Tibial artery (tissue), 4 donors: ENCODE measurements at regions not wholly inside any gene's neighbourhood (a gene's known extent, or its start where the extent isn't known, plus 50 kb on each side); places are given as distances from the start of the nearest gene placed in this dataset.

Experiments used
- DNase-seq, 2 donors: peaks; one replicate each; pipeline ENCODE4 v3.0.0-alpha.2; 2019
- H3K27ac ChIP-seq, 2 donors: fragments of 200-600 bp; sonication (generic) in 1 of 2; 1 replicate in 1 of 2; 2 replicates in 1 of 2; pipeline ENCODE4 v1.5.1; 2018 to 2019; ENCODE audit warnings: mild to moderate bottlenecking in 1 of 2
- H3K27me3 ChIP-seq, 2 donors: fragments of 200-600 bp; sonication (generic) in 1 of 2; one replicate each; pipeline versions ENCODE4 v1.5.1 to v1.6.0; 2016 to 2019
- H3K36me3 ChIP-seq, 3 donors: fragments of 200-600 bp; sonication (generic) in 2 of 3; one replicate each; pipeline ENCODE4 v1.5.1; 2016 to 2019; ENCODE audit warnings: mild to moderate bottlenecking in 2 of 3
- H3K4me1 ChIP-seq, 4 donors: fragments of 200-600 bp; sonication (generic) in 2 of 4; 1 replicate in 3 of 4; 2 replicates in 1 of 4; pipeline ENCODE4 v1.5.1; 2016 to 2019
- H3K4me3 ChIP-seq, 2 donors: fragments of 200-600 bp; sonication (generic) in 1 of 2; 1 replicate in 1 of 2; 2 replicates in 1 of 2; pipeline ENCODE4 v1.5.1; 2018 to 2019; ENCODE audit warnings: mild to moderate bottlenecking in 2 of 2
- H3K9me3 ChIP-seq, 3 donors: fragments of 200-600 bp; sonication (generic) in 1 of 3; one replicate each; pipeline ENCODE4 v1.5.1; 2016 to 2019
- CTCF ChIP-seq, 2 experiments: fragments of 200-600 bp in 1 of 2; fragments of 450-650 bp in 1 of 2; IDR thresholded peaks; one replicate each; pipeline ENCODE4 v1.5.1; 2017 to 2019; ENCODE audit warnings: antibody characterized with exemption in 2 of 2, mild to moderate bottlenecking in 1 of 2, moderate library complexity in 1 of 2
- intact Hi-C: fragments of 100-400 bp; cut with DNase I; formaldehyde crosslinking; loops from one replicate; pipeline ENCODE4 v1.15.0; 2023; ENCODE audit warnings: low total_unique reads

- no peaks in the 10 kb centered on the region for H3K27me3 ChIP-seq
- DNase-seq, result no peak
- intact Hi-C loops, result no loop called here
- H3K27ac ChIP-seq, result no peak overlapping the region
- no peak overlapping the region for H3K4me3 ChIP-seq
- no peak for TF ChIP-seq CTCF (IDR thresholded peaks at IDR 0.05)
- H3K4me1 ChIP-seq, result no peaks in the 10 kb centered on the region
- no peaks in the 10 kb centered on the region for H3K36me3 ChIP-seq
- no peaks in the 10 kb centered on the region for H3K9me3 ChIP-seq
Observed at GRCh38 chr16:56013962-56014552, 138.9 kb upstream of the CES5A start.

DNA sequence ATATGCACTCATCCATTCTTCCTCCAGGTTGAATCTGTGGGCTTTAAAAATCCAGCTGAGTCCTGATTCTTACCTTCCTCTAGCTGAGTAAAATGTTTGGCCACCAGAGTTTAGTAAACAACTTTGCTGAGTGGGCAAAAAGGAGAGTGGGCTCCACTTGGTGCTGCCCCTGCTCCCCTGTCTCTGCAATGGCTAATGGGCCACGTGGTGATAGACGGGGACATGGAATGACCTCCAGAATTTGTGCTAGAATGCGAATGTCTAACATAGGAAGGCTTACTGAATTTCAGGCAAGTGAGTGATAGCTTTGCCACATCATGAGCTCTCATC lies 137.3 kb upstream of the CES5A start:
- Histone ChIP-seq H3K9me3 (no peaks in the 10 kb centered on the region), H3K27ac (no peak overlapping the region), H3K4me1 (no peaks in the 10 kb centered on the region), H3K27me3 (peaks cover 0 to 4% of the 10 kb centered on the region in 2 donors), H3K36me3 (no peaks in the 10 kb centered on the region), H3K4me3 (no peak overlapping the region)
- no peak for TF ChIP-seq CTCF (IDR thresholded peaks at IDR 0.05)
- intact Hi-C loops, result no loop called here
- DNase-seq, result no peak

GRCh38 chr16:56011808-56012481 lies 136.8 kb upstream of the CES5A start:
- Histone ChIP-seq H3K4me3 (no peak overlapping the region), H3K4me1 (no peaks in the 10 kb centered on the region), H3K27ac (no peak overlapping the region), H3K9me3 (no peaks in the 10 kb centered on the region), H3K36me3 (no peaks in the 10 kb centered on the region), H3K27me3 (peaks cover 0 to 4% of the 10 kb centered on the region in 2 donors)
- intact Hi-C loops, result no loop called here
- TF ChIP-seq CTCF (IDR thresholded peaks at IDR 0.05), result no peak
- no peak for DNase-seq

DNA sequence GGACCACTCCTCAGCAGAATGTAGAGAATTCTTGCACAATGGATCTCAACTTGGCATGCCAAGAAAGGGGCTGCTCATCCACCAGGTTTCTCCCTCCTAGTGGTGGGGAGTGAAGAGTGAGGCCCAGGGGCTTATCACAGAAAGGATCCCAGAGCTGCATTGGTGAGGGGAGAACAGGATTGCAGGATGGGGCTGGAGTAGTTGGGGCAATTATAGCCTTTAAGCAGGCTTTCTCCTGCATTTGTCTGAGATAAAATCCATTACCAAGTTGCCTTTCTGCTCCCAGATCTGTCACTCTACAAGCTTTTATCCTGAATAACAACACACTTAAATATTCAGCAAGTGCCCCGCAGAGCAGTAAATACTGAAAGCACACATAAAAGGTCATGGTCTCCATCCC lies 130.8 kb upstream of the CES5A start:
- Histone ChIP-seq H3K4me1 (no peaks in the 10 kb centered on the region), H3K27ac (no peak overlapping the region), H3K9me3 (no peaks in the 10 kb centered on the region), H3K27me3 (peaks cover 0 to 4% of the 10 kb centered on the region in 2 donors), H3K4me3 (no peak overlapping the region), H3K36me3 (no peaks in the 10 kb centered on the region)
- DNase-seq, result no peak
- TF ChIP-seq CTCF (IDR thresholded peaks at IDR 0.05), result no peak
- intact Hi-C loops, result no loop called here

DNA sequence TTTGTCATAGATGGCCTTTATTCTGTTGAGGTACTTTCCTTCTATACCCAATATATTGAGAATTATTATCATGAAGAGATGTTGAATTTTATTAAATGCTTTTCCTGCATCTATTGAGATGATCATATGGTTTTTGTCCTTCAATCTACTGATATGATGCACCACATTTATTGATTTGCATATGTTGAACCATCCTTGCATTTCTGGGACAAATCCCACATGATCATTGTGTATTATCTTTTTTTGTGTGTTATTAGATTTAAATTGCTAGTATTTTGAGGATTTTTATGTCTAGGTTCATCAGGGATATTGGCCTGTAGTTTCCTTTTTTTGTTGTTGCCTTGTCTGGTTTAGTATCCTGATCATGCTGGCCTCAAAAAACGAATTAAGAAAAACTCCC lies 124.5 kb upstream of the CES5A start:
- intact Hi-C loops, result no loop called here
- no peaks in the 10 kb centered on the region for H3K27me3 ChIP-seq
- no peak for TF ChIP-seq CTCF (IDR thresholded peaks at IDR 0.05)
- no peaks in the 10 kb centered on the region for H3K4me1 ChIP-seq
- H3K4me3 ChIP-seq, result no peak overlapping the region
- DNase-seq, result no peak
- H3K36me3 ChIP-seq, result no peaks in the 10 kb centered on the region
- H3K9me3 ChIP-seq, result peaks cover 0 to 7% (median 0%) of the 10 kb centered on the region in 3 donors
- H3K27ac ChIP-seq, result no peak overlapping the region
